Activated T-cell treated with anti-CD3 and anti-CD28 coated beads, Interleukin-2, amount 50 U/mL, for 4 hours (primary cell): ENCODE measurements at regions not wholly inside any gene's neighbourhood (a gene's known extent, or its start where the extent isn't known, plus 50 kb on each side); places are given as distances from the start of the nearest gene placed in this dataset.

Experiments used
- ATAC-seq, 2 donors: fragments of 200-7000 bp; cut with Tn5 transposase; one replicate each; pipeline ENCODE4 v1.10.0; 2021
- DNase-seq: peaks from one replicate; pipeline ENCODE4 v3.0.0-alpha.2; 2020
- H3K27me3 Mint-ChIP-seq: one replicate; pipeline ENCODE4 v1.8.0; 2021; ENCODE audit warnings: low read depth, mixed read lengths
- H3K36me3 Mint-ChIP-seq: one replicate; pipeline ENCODE4 v1.8.0; 2022; ENCODE audit warnings: mixed read lengths; ENCODE audit not compliant: insufficient read depth
- H3K4me1 Mint-ChIP-seq: one replicate; pipeline ENCODE4 v1.8.0; 2021; ENCODE audit warnings: low read depth, mixed read lengths
- H3K4me3 Mint-ChIP-seq: one replicate; pipeline ENCODE4 v1.8.0; 2021; ENCODE audit warnings: mild to moderate bottlenecking, moderate library complexity, mixed read lengths
- H3K9me3 Mint-ChIP-seq: one replicate; pipeline ENCODE4 v1.8.0; 2021; ENCODE audit warnings: mixed read lengths

GRCh38 chr5:124655921-124656511 is 90.4 kb downstream of the ZNF608 start:
- H3K9me3 Mint-ChIP-seq = no peaks in the 10 kb centered on the region
- ATAC-seq = peak in 1 of 2 donors; percentile 28
- no peaks in the 10 kb centered on the region for H3K27me3 Mint-ChIP-seq
- peaks cover 10% of the 10 kb centered on the region for H3K4me1 Mint-ChIP-seq
- no peak for DNase-seq
- no peak overlapping the region for H3K4me3 Mint-ChIP-seq
- no peaks in the 10 kb centered on the region for H3K36me3 Mint-ChIP-seq

- ATAC-seq (no peak), DNase-seq (no peak)
- H3K36me3 Mint-ChIP-seq = no peaks in the 10 kb centered on the region
- H3K4me1 Mint-ChIP-seq = peaks cover 10% of the 10 kb centered on the region
- no peaks in the 10 kb centered on the region for H3K9me3 Mint-ChIP-seq
- H3K4me3 Mint-ChIP-seq = no peak overlapping the region
- no peaks in the 10 kb centered on the region for H3K27me3 Mint-ChIP-seq
Measured at GRCh38 chr5:124655251-124655917, 91.1 kb downstream of the ZNF608 start.

- Mint-ChIP-seq H3K36me3 (no peaks in the 10 kb centered on the region), H3K4me1 (peaks cover 19% of the 10 kb centered on the region), H3K27me3 (no peaks in the 10 kb centered on the region), H3K9me3 (no peaks in the 10 kb centered on the region), H3K4me3 (no peak overlapping the region)
- DNase-seq (no peak), ATAC-seq (no peak)
Measured at GRCh38 chr5:124654418-124654817, 92.0 kb downstream of the ZNF608 start.

- Mint-ChIP-seq H3K27me3 (no peaks in the 10 kb centered on the region), H3K36me3 (no peaks in the 10 kb centered on the region), H3K4me3 (no peak overlapping the region), H3K4me1 (peaks cover 25% of the 10 kb centered on the region), H3K9me3 (no peaks in the 10 kb centered on the region)
- DNase-seq (no peak), ATAC-seq (no peak)
Measured at GRCh38 chr5:124653666-124654065, 92.8 kb downstream of the ZNF608 start.

GRCh38 chr5:124652892-124653441 is 93.5 kb downstream of the ZNF608 start:
- no peak for DNase-seq
- no peaks in the 10 kb centered on the region for H3K36me3 Mint-ChIP-seq
- peaks cover 3% of the 10 kb centered on the region for H3K27me3 Mint-ChIP-seq
- no peaks in the 10 kb centered on the region for H3K9me3 Mint-ChIP-seq
- H3K4me1 Mint-ChIP-seq = peaks cover 28% of the 10 kb centered on the region
- no peak overlapping the region for H3K4me3 Mint-ChIP-seq
- ATAC-seq = no peak

GRCh38 chr5:124652514-124652819 is 94.0 kb downstream of the ZNF608 start:
- no peak for DNase-seq
- Mint-ChIP-seq H3K9me3 (no peaks in the 10 kb centered on the region), H3K36me3 (no peaks in the 10 kb centered on the region), H3K4me1 (peaks cover 28% of the 10 kb centered on the region), H3K4me3 (no peak overlapping the region), H3K27me3 (peaks cover 8% of the 10 kb centered on the region)
- no peak for ATAC-seq

- Mint-ChIP-seq H3K9me3 (no peaks in the 10 kb centered on the region), H3K4me3 (peak overlapping the region; percentile 54), H3K27me3 (peaks cover 13% of the 10 kb centered on the region), H3K4me1 (peaks cover 30% of the 10 kb centered on the region), H3K36me3 (no peaks in the 10 kb centered on the region)
- ATAC-seq (peak; percentile 57 to 71), DNase-seq (no peak)
Measured at GRCh38 chr5:124651663-124652513, 94.6 kb downstream of the ZNF608 start.

- ATAC-seq (no peak), DNase-seq (no peak)
- H3K4me1 Mint-ChIP-seq = peaks cover 30% of the 10 kb centered on the region
- no peaks in the 10 kb centered on the region for H3K36me3 Mint-ChIP-seq
- H3K4me3 Mint-ChIP-seq = peak overlapping the region; percentile 54
- no peaks in the 10 kb centered on the region for H3K9me3 Mint-ChIP-seq
- peaks cover 16% of the 10 kb centered on the region for H3K27me3 Mint-ChIP-seq
Measured at GRCh38 chr5:124650951-124651662, 95.3 kb downstream of the ZNF608 start.

- Mint-ChIP-seq H3K9me3 (no peaks in the 10 kb centered on the region), H3K36me3 (no peaks in the 10 kb centered on the region), H3K4me1 (peaks cover 30% of the 10 kb centered on the region), H3K27me3 (peaks cover 16% of the 10 kb centered on the region), H3K4me3 (no peak overlapping the region)
- no peak for ATAC-seq
- DNase-seq = no peak
Measured at GRCh38 chr5:124650147-124650561, 96.3 kb downstream of the ZNF608 start.

GRCh38 chr5:124649491-124650146 is 96.8 kb downstream of the ZNF608 start:
- peaks cover 30% of the 10 kb centered on the region for H3K4me1 Mint-ChIP-seq
- DNase-seq (peak; percentile 44), ATAC-seq (peak; percentile 77 to 87)
- H3K36me3 Mint-ChIP-seq = no peaks in the 10 kb centered on the region
- no peak overlapping the region for H3K4me3 Mint-ChIP-seq
- H3K9me3 Mint-ChIP-seq = no peaks in the 10 kb centered on the region
- H3K27me3 Mint-ChIP-seq = peaks cover 16% of the 10 kb centered on the region

GRCh38 chr5:124648902-124649467 is 97.5 kb downstream of the ZNF608 start:
- DNase-seq (no peak), ATAC-seq (no peak)
- Mint-ChIP-seq H3K4me3 (no peak overlapping the region), H3K4me1 (peaks cover 30% of the 10 kb centered on the region), H3K36me3 (no peaks in the 10 kb centered on the region), H3K27me3 (peaks cover 21% of the 10 kb centered on the region), H3K9me3 (no peaks in the 10 kb centered on the region)

GRCh38 chr5:124647352-124647751 is 99.1 kb downstream of the ZNF608 start:
- Mint-ChIP-seq H3K27me3 (peaks cover 27% of the 10 kb centered on the region), H3K4me1 (peaks cover 29% of the 10 kb centered on the region), H3K36me3 (no peaks in the 10 kb centered on the region), H3K9me3 (no peaks in the 10 kb centered on the region), H3K4me3 (no peak overlapping the region)
- DNase-seq = no peak
- ATAC-seq = no peak

- peaks cover 27% of the 10 kb centered on the region for H3K27me3 Mint-ChIP-seq
- peaks cover 20% of the 10 kb centered on the region for H3K4me1 Mint-ChIP-seq
- no peaks in the 10 kb centered on the region for H3K36me3 Mint-ChIP-seq
- H3K4me3 Mint-ChIP-seq = no peak overlapping the region
- ATAC-seq = no peak
- H3K9me3 Mint-ChIP-seq = no peaks in the 10 kb centered on the region
- no peak for DNase-seq
Measured at GRCh38 chr5:124645396-124645795, 101.0 kb downstream of the ZNF608 start.
